ENCODE measurements at regions not wholly inside any gene's neighbourhood (a gene's known extent, or its start where the extent isn't known, plus 50 kb on each side); places are given as distances from the start of the nearest gene placed in this dataset.

GRCh38 chr3:36303286-36303685 lies 77.0 kb upstream of the STAC start:
- in situ Hi-C loops (cut with HindIII; ENCODE audit: low pct_ligation_motif_present, low pct_unique_long_range_greater_than_20kb, low sequenced_read_pairs): no loop called here
- no peak for DNase-seq

DNA sequence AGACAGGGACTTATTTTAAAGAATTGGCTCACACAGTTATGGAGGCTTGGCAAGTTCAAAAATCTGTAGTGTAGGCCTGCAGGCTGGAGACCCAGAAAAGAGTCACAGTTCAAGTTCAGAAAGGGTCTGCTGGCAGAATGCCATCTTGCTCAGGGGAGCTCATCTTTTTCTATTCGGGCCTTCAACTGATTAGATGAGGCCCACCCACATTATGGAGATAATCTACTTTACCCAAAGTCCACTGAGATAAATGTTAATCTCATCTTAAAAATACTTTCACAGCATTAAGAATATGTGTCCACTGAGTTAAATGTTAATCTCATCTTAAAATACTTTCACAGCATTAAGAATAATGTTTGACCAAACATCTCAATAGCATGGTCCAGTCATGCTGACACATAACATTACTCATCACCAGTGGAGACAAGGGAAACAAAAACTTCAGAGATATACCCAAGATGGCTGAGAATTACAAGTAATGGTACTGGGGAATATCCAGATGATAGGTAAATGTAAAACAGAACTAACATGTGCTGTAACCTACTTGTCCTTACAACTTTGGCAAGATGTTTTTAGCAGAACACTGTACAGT lies 74.3 kb upstream of the STAC start:
- in situ Hi-C loops (cut with HindIII; ENCODE audit: low pct_ligation_motif_present, low pct_unique_long_range_greater_than_20kb, low sequenced_read_pairs): no loop called here
- DNase-seq: peak; percentile 35

GRCh38 chr3:36309092-36309491 lies 71.2 kb upstream of the STAC start:
- in situ Hi-C loops (cut with HindIII; ENCODE audit: low pct_ligation_motif_present, low pct_unique_long_range_greater_than_20kb, low sequenced_read_pairs): no loop called here
- no peak for DNase-seq

- in situ Hi-C loops (cut with HindIII; ENCODE audit: low pct_ligation_motif_present, low pct_unique_long_range_greater_than_20kb, low sequenced_read_pairs): no loop called here
- DNase-seq: no peak
Measured at GRCh38 chr3:36312351-36312750, 68.0 kb upstream of the STAC start.

GRCh38 chr3:36317915-36318314 lies 62.4 kb upstream of the STAC start:
- in situ Hi-C loops (cut with HindIII; ENCODE audit: low pct_ligation_motif_present, low pct_unique_long_range_greater_than_20kb, low sequenced_read_pairs): no loop called here
- DNase-seq: no peak

DNA sequence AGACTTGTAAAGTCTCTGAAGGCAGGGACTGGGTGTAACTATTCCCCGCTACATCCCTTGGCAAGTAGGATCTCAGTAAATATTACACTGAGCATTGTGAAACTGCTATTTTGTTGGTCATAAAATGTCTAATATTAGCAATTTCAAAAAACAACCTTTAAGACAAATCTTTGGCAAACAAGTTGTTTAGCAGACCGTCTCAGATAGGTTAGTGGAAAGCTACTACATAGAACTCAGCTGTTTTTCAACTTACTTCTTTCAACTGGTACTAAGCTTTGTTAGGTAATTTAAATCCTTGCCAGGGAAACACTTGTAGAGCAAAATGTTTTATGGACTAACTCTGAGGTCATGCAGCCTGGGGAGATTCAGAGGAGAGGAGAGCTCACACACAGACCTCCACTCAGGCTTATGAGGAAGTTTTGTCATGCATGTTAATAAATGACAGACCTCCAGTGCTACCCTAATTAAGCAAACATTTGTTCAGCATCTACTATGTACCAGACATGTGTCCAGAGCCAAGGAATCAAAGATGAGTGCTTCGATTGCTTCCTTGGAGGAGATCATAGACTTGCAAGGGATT lies 61.6 kb upstream of the STAC start:
- in situ Hi-C loops (cut with HindIII; ENCODE audit: low pct_ligation_motif_present, low pct_unique_long_range_greater_than_20kb, low sequenced_read_pairs): no loop called here
- DNase-seq: no peak

GRCh38 chr3:36319680-36320079 lies 60.6 kb upstream of the STAC start:
- in situ Hi-C loops (cut with HindIII; ENCODE audit: low pct_ligation_motif_present, low pct_unique_long_range_greater_than_20kb, low sequenced_read_pairs): no loop called here

More at GRCh38 chr3:36319680-36320079, 60.6 kb upstream of the STAC start:
- DNase-seq: no peak

Measured in ACHN (cell line).